Prostate gland (tissue), 2 donors: ENCODE measurements at regions not wholly inside any gene's neighbourhood (a gene's known extent, or its start where the extent isn't known, plus 50 kb on each side); places are given as distances from the start of the nearest gene placed in this dataset.
A peak's percentile ranks its signal among the peaks of the same experiment; 100 is the strongest.
"Not testable (repeated sequence)": the region's sequence is repeated elsewhere in the genome, so short reads cannot be mapped to it uniquely, and the experiment has no call there.

ENCODE experiments used
- DNase-seq: peaks from one replicate; pipeline ENCODE4 v3.0.0-alpha.2; 2019; ENCODE audit warnings: low spot score
- H3K27ac ChIP-seq, 2 donors: fragments of 200-600 bp; sonication (generic); 2 replicates each; pipeline ENCODE4 v1.5.1; 2017 to 2019
- H3K27me3 ChIP-seq: fragments of 200-600 bp; sonication (generic); replicated peaks from 2 replicates; pipeline ENCODE4 v1.5.1; 2019; ENCODE audit not compliant: insufficient read depth
- H3K36me3 ChIP-seq, 2 donors: fragments of 200-600 bp; sonication (generic); 1 replicate in 1 of 2; 2 replicates in 1 of 2; pipeline versions ENCODE4 v1.5.1 to v1.8.1; 2017 to 2019
- H3K4me1 ChIP-seq: fragments of 200-600 bp; sonication (generic); replicated peaks from 2 replicates; pipeline ENCODE4 v1.5.1; 2019
- H3K4me3 ChIP-seq, 2 donors: fragments of 200-600 bp; sonication (generic); 2 replicates each; pipeline ENCODE4 v1.5.1; 2017 to 2019
- H3K9me3 ChIP-seq: fragments of 200-600 bp; sonication (generic); 2 replicates; pipeline ENCODE4 v1.5.1; 2017
- POLR2A ChIP-seq: fragments of 450-650 bp; IDR thresholded peaks from one replicate; pipeline ENCODE4 v1.6.1; 2016; ENCODE audit warnings: antibody characterized with exemption, mild to moderate bottlenecking
- POLR2AphosphoS5 ChIP-seq: sonication (generic); formaldehyde crosslinking; IDR thresholded peaks from one replicate; pipeline ENCODE4 v1.6.1; 2017; ENCODE audit warnings: antibody characterized with exemption
- WGBS: methylation state at CpG from one replicate; pipeline ENCODE4 v1.1.5; 2018; 5-methylcytosine and 5-hydroxymethylcytosine counted together
- intact Hi-C: fragments of 100-400 bp; cut with DNase I; formaldehyde crosslinking; loops from one replicate; pipeline ENCODE4 v1.14.2; 2022
- TF ChIP-seq, protein P1 (sequence below), 4 experiments: fragments of 200-600 bp in 2 of 4; fragments of 450-650 bp in 2 of 4; sonication (generic) in 2 of 4; IDR thresholded peaks; 1 replicate in 3 of 4; 2 replicates in 1 of 4; pipeline ENCODE4 v1.5.1; 2016 to 2019; ENCODE audit warnings: antibody characterized with exemption in 4 of 4, mild to moderate bottlenecking in 2 of 4, moderate library complexity in 2 of 4

DNA sequence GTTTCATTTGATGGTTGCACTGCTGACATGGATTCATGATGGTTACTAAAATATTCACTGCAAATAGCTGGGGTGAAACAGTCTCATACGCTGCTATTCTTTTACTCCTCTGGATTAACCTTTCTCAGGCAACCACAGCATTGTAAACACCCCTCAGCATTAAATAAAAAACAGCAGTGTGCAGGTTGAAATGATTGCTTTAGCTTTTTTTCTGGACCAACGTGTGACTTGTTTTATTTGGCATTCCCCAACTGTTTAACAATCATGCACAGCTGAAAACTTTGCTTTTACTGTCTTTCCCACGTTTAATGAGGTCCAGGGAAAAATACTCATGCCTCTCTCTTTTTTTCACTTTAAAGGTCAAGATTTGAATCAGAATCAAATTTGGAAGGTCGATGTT, 490.8 kb downstream of the RAPGEF2 start:
- TF ChIP-seq POLR2A: no peak
- no peak for TF ChIP-seq POLR2AphosphoS5
- TF ChIP-seq, protein P1, sequence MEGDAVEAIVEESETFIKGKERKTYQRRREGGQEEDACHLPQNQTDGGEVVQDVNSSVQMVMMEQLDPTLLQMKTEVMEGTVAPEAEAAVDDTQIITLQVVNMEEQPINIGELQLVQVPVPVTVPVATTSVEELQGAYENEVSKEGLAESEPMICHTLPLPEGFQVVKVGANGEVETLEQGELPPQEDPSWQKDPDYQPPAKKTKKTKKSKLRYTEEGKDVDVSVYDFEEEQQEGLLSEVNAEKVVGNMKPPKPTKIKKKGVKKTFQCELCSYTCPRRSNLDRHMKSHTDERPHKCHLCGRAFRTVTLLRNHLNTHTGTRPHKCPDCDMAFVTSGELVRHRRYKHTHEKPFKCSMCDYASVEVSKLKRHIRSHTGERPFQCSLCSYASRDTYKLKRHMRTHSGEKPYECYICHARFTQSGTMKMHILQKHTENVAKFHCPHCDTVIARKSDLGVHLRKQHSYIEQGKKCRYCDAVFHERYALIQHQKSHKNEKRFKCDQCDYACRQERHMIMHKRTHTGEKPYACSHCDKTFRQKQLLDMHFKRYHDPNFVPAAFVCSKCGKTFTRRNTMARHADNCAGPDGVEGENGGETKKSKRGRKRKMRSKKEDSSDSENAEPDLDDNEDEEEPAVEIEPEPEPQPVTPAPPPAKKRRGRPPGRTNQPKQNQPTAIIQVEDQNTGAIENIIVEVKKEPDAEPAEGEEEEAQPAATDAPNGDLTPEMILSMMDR (IDR thresholded peaks at IDR 0.05): no peak
- H3K27me3 ChIP-seq: no peaks in the 10 kb centered on the region
- no peaks in the 10 kb centered on the region for H3K4me1 ChIP-seq
- no peaks in the 10 kb centered on the region for H3K36me3 ChIP-seq
- no peak overlapping the region for H3K4me3 ChIP-seq
- WGBS: 15% methylated on average over 4 of the region's 4 CpGs
- intact Hi-C loops: no loop called here
- H3K9me3 ChIP-seq: no peaks in the 10 kb centered on the region
- no peak for DNase-seq
- no peak overlapping the region for H3K27ac ChIP-seq

DNA sequence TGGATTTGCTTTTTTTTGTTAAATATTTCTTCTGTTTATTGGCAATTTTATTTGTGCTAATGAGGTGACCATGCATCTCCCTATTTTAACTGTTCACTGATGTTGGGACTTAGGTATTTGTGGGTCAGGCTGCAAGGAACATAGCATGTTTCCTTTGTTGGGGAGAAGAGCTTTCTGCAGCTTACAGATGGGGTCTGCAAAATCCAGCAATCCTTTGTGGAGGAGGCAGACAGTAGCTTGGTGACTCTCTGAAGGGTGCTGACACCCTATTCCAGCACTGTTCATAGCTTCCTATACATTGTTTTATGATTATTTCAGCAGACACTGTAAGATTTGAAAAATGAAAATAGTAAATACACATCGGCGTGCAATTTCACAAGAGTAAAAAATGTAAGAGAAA, 491.7 kb downstream of the RAPGEF2 start:
- Histone ChIP-seq H3K27ac (no peak overlapping the region), H3K36me3 (no peaks in the 10 kb centered on the region), H3K9me3 (no peaks in the 10 kb centered on the region), H3K4me1 (no peaks in the 10 kb centered on the region), H3K27me3 (no peaks in the 10 kb centered on the region), H3K4me3 (no peak overlapping the region)
- intact Hi-C loops: no loop called here
- TF ChIP-seq POLR2AphosphoS5: no peak
- no peak for TF ChIP-seq POLR2A
- WGBS: 80% methylated on average over 2 of the region's 2 CpGs
- no peak for DNase-seq

DNA sequence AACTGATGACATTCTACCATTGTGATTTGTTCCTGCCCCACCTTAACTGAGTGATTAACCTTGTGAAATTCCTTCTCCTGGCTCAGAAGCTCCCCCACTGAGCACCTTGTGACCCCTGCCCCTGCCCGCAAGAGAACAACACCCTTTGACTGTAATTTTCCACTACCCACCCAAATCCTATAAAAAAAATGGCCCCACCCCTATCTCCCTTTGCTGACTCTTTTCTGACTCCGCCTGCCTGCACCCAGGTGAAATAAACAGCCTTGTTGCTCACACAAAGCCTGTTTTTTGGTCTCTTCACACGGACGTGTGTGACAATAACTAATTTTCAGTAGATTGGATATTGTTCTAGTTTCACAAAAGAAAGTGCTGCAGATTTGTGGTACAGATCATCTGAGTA, 492.2 kb downstream of the RAPGEF2 start:
- intact Hi-C loops, H3K4me1 ChIP-seq, H3K27ac ChIP-seq, H3K9me3 ChIP-seq, DNase-seq, H3K36me3 ChIP-seq, H3K27me3 ChIP-seq, H3K4me3 ChIP-seq: not testable (repeated sequence)
- WGBS: 74% methylated on average over 4 of the region's 4 CpGs

DNA sequence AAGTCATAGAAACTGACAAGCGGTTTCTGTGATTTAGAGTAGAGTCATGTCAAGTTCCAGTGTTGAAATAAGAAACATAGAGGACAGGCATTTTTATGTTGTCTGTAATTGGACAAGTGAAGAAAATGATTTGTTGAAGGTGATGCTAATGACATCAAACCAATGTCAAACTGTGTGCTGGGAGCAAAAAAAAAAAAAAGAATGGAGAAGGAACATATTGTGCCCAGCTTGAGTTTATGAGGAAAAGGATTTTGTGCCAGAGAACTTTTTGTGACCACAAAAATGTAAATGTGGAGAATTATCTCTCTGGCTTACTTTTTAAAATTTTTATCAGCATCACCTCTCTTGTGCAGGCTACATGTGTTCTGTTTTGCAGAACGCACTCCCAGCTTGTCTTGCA, 495.7 kb downstream of the RAPGEF2 start:
- 57% methylated on average over 2 of the region's 2 CpGs for WGBS
- Histone ChIP-seq H3K36me3 (no peaks in the 10 kb centered on the region), H3K27me3 (no peaks in the 10 kb centered on the region), H3K9me3 (no peaks in the 10 kb centered on the region), H3K4me1 (no peaks in the 10 kb centered on the region), H3K4me3 (no peak overlapping the region), H3K27ac (no peak overlapping the region)
- peak; percentile 59 for TF ChIP-seq POLR2AphosphoS5
- TF ChIP-seq, protein P1 (IDR thresholded peaks at IDR 0.05): no peak
- intact Hi-C loops: no loop called here
- no peak for DNase-seq

DNA sequence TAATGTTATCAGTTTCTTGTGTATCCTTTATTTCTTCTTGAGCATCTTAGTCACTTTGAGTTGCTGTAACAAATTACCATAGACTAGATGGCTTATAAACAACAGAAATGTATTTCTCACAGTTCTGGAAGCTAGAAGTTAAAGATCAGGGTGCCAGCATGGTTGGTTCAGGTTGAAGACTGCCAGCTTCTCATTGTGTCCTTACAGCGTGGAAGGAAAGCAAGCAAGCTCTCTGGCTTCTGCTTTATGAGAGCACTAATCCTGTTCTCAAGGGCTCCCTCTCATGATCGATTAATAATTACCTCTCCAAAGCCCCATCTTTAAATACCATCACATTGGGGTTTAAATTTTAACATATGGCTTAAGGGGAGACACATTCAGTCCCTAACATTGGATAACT, 497.2 kb downstream of the RAPGEF2 start:
- H3K36me3 ChIP-seq: no peaks in the 10 kb centered on the region
- no peak for DNase-seq
- no peak overlapping the region for H3K4me3 ChIP-seq
- no peak overlapping the region for H3K27ac ChIP-seq
- intact Hi-C loops: no loop called here
- no peaks in the 10 kb centered on the region for H3K4me1 ChIP-seq
- no peaks in the 10 kb centered on the region for H3K27me3 ChIP-seq
- TF ChIP-seq, protein P1 (IDR thresholded peaks at IDR 0.05): no peak
- TF ChIP-seq POLR2AphosphoS5 (no peak), POLR2A (no peak)
- H3K9me3 ChIP-seq: no peaks in the 10 kb centered on the region
- 52% methylated on average over 2 of the region's 2 CpGs for whole genome bisulfite sequencing

DNA sequence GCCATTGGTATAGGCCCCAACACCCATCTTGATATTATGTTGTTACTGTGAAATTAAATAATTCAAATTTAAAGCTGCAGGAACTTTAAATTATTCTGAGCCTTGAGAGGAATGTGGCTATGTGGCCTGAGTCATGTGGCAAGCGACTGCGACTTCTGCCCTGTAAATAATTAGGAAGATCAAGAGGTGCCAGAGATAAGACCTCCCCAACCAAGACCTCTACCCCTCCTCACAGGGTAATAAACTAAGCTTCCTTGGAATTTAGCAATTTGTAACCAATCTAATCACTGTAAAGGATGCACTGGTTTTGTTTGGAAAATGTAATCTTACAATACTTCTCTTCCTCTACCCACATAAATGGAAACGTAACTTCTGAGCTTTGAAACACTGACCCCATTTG, 501.9 kb downstream of the RAPGEF2 start:
- Histone ChIP-seq H3K27ac (no peak overlapping the region), H3K36me3 (no peaks in the 10 kb centered on the region), H3K9me3 (no peaks in the 10 kb centered on the region), H3K27me3 (no peaks in the 10 kb centered on the region), H3K4me1 (no peaks in the 10 kb centered on the region), H3K4me3 (no peak overlapping the region)
- no peak for DNase-seq
- TF ChIP-seq POLR2AphosphoS5 (no peak), POLR2A (no peak)
- TF ChIP-seq, protein P1 (IDR thresholded peaks at IDR 0.05): no peak
- intact Hi-C loops: no loop called here
- 83% methylated on average over 3 of the region's 3 CpGs for WGBS
